Upper lobe of right lung (tissue), 1 donor: ENCODE measurements at regions not wholly inside any gene's neighbourhood (a gene's known extent, or its start where the extent isn't known, plus 50 kb on each side); places are given as distances from the start of the nearest gene placed in this dataset.

Source experiments
- ATAC-seq: fragments of 200-7000 bp; cut with Tn5 transposase; one replicate; pipeline ENCODE4 v1.9.1; 2020; ENCODE audit warnings: mild to moderate bottlenecking, moderate library complexity
- DNase-seq: peaks from one replicate; pipeline ENCODE4 v3.0.0-alpha.2; 2020
- H3K27ac ChIP-seq: fragments of 200-600 bp; one replicate; pipeline ENCODE4 v1.8.0; 2022
- H3K27me3 ChIP-seq: fragments of 200-600 bp; one replicate; pipeline ENCODE4 v1.8.0; 2022; ENCODE audit warnings: mild to moderate bottlenecking
- H3K36me3 ChIP-seq: fragments of 200-600 bp; one replicate; pipeline ENCODE4 v1.8.0; 2022
- H3K4me1 ChIP-seq: fragments of 200-600 bp; one replicate; pipeline ENCODE4 v1.8.0; 2022
- H3K4me3 ChIP-seq: fragments of 200-600 bp; one replicate; pipeline ENCODE4 v1.8.0; 2022; ENCODE audit warnings: mild to moderate bottlenecking
- H3K9me3 ChIP-seq: fragments of 200-600 bp; one replicate; pipeline ENCODE4 v1.8.0; 2022
- CTCF ChIP-seq: fragments of 200-600 bp; IDR thresholded peaks from one replicate; pipeline ENCODE4 v1.8.0; 2022; ENCODE audit warnings: antibody characterized with exemption
- intact Hi-C: fragments of 100-400 bp; cut with DNase I; formaldehyde crosslinking; loops from one replicate; pipeline ENCODE4 v1.11.0; 2022
- donor health status: DM: no; HTN: yes; CAD: no; lungs with severe emphysema.

GRCh38 chr14:43022094-43022800 is 1415.6 kb downstream of the LRFN5 start:
- DNase-seq = no peak
- no peaks in the 10 kb centered on the region for H3K36me3 ChIP-seq
- no peaks in the 10 kb centered on the region for H3K4me1 ChIP-seq
- no peak for ATAC-seq
- H3K27ac ChIP-seq = no peak overlapping the region
- no peaks in the 10 kb centered on the region for H3K27me3 ChIP-seq
- TF ChIP-seq CTCF = no peak
- intact Hi-C loops = no loop called here
- no peak overlapping the region for H3K4me3 ChIP-seq
- H3K9me3 ChIP-seq = no peaks in the 10 kb centered on the region

GRCh38 chr14:43019826-43020225 is 1413.2 kb downstream of the LRFN5 start:
- H3K9me3 ChIP-seq = no peaks in the 10 kb centered on the region
- DNase-seq = no peak
- no peaks in the 10 kb centered on the region for H3K4me1 ChIP-seq
- no peak overlapping the region for H3K27ac ChIP-seq
- no peak overlapping the region for H3K4me3 ChIP-seq
- no peak for TF ChIP-seq CTCF
- no peaks in the 10 kb centered on the region for H3K27me3 ChIP-seq
- H3K36me3 ChIP-seq = no peaks in the 10 kb centered on the region
- intact Hi-C loops = no loop called here
- no peak for ATAC-seq

GRCh38 chr14:43014338-43014737 is 1407.7 kb downstream of the LRFN5 start:
- H3K36me3 ChIP-seq = no peaks in the 10 kb centered on the region
- TF ChIP-seq CTCF = no peak
- ATAC-seq (no peak), DNase-seq (no peak)
- no peaks in the 10 kb centered on the region for H3K27me3 ChIP-seq
- intact Hi-C loops = no loop called here
- no peaks in the 10 kb centered on the region for H3K4me1 ChIP-seq
- H3K27ac ChIP-seq = no peak overlapping the region
- H3K4me3 ChIP-seq = no peak overlapping the region
- H3K9me3 ChIP-seq = no peaks in the 10 kb centered on the region

- Histone ChIP-seq H3K27ac (no peak overlapping the region), H3K4me3 (no peak overlapping the region), H3K27me3 (no peaks in the 10 kb centered on the region), H3K4me1 (no peaks in the 10 kb centered on the region), H3K9me3 (no peaks in the 10 kb centered on the region), H3K36me3 (no peaks in the 10 kb centered on the region)
- intact Hi-C loops = no loop called here
- no peak for TF ChIP-seq CTCF
- DNase-seq = no peak
- ATAC-seq = no peak
These were observed 1406.1 kb downstream of the LRFN5 start for GRCh38 chr14:43012817-43013216.

- DNase-seq (no peak), ATAC-seq (no peak)
- Histone ChIP-seq H3K27ac (no peak overlapping the region), H3K36me3 (no peaks in the 10 kb centered on the region), H3K4me1 (no peaks in the 10 kb centered on the region), H3K27me3 (no peaks in the 10 kb centered on the region), H3K4me3 (no peak overlapping the region), H3K9me3 (peaks cover 24% of the 10 kb centered on the region)
- intact Hi-C loops = no loop called here
- TF ChIP-seq CTCF = no peak
These were observed 1399.1 kb downstream of the LRFN5 start for GRCh38 chr14:43005807-43006206.

- no peak for ATAC-seq
- Histone ChIP-seq H3K36me3 (no peaks in the 10 kb centered on the region), H3K9me3 (peaks cover 28% of the 10 kb centered on the region), H3K27me3 (no peaks in the 10 kb centered on the region), H3K27ac (no peak overlapping the region), H3K4me1 (no peaks in the 10 kb centered on the region), H3K4me3 (no peak overlapping the region)
- TF ChIP-seq CTCF = no peak
- intact Hi-C loops = no loop called here
- no peak for DNase-seq
These were observed 1397.2 kb downstream of the LRFN5 start for GRCh38 chr14:43003845-43004244.
